Mammary epithelial cell (primary cell): ENCODE measurements at regions not wholly inside any gene's neighbourhood (a gene's known extent, or its start where the extent isn't known, plus 50 kb on each side); places are given as distances from the start of the nearest gene placed in this dataset.

Experiments used
- CTCF ChIP-seq, 2 donors: IDR thresholded peaks in 1 of 2; conservative IDR thresholded peaks in 1 of 2; 2 replicates each; pipeline ENCODE4 v1.5.1; 2011 to 2012; ENCODE audit warnings: inconsistent platforms in 2 of 2, low read length in 2 of 2, mild to moderate bottlenecking in 2 of 2, control low read depth in 1 of 2, low read depth in 1 of 2; ENCODE audit not compliant: insufficient read depth in 1 of 2; ENCODE audit errors: extremely low read depth in 1 of 2
- EZH2 ChIP-seq: IDR thresholded peaks from 2 replicates; pipeline ENCODE4 v1.6.1; 2012; ENCODE audit warnings: low read length, inconsistent platforms, borderline replicate concordance

DNA sequence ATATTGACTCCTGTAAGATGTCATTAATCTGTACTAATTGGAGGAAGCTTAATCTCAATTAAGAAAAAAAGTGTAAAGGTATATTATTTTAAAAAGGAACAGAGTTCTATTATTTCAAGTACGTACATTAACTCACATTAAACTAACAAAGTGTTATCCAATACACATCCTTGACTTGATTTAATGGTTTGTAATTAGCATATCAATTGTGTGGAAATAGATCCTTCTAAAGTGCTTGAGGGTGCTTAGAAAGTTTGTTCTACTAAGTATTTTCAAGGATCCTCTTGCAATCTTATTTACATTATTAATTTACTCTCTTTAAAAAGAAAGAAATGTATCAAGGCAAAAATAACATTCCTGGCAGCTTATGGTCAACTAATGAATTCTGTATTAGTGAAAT, 720.3 kb downstream of the KCNJ3 start:
- TF ChIP-seq CTCF (conservative IDR thresholded peaks at IDR 0.05 in 1 of 2, IDR thresholded peaks at IDR 0.05 in 1 of 2; ENCODE audit: extremely low read depth in 1 of 2, insufficient read depth in 1 of 2, low read depth in 1 of 2, low read length in 2 of 2) (no peak), EZH2 (no peak)
